Neural crest cell (in vitro differentiated cells): ENCODE measurements at regions not wholly inside any gene's neighbourhood (a gene's known extent, or its start where the extent isn't known, plus 50 kb on each side); places are given as distances from the start of the nearest gene placed in this dataset.

Experiments
- DNase-seq: peaks from one replicate; pipeline ENCODE4 v3.0.0; 2021; ENCODE audit warnings: low read depth, mixed read lengths, low spot score
- H3K27ac Mint-ChIP-seq: one replicate; pipeline ENCODE4 v1.8.0; 2021; ENCODE audit warnings: mild to moderate bottlenecking, mixed read lengths; ENCODE audit not compliant: unreplicated experiment
- H3K27me3 Mint-ChIP-seq: 2 replicates; pipeline ENCODE4 v1.8.0; 2021; ENCODE audit warnings: low read depth, mild to moderate bottlenecking, mixed read lengths
- H3K36me3 Mint-ChIP-seq: 2 replicates; pipeline ENCODE4 v1.8.0; 2021; ENCODE audit warnings: low read depth, mild to moderate bottlenecking, mixed read lengths
- H3K4me1 Mint-ChIP-seq: 2 replicates; pipeline ENCODE4 v1.8.0; 2021; ENCODE audit warnings: mixed read lengths
- H3K4me3 Mint-ChIP-seq: one replicate; pipeline ENCODE4 v1.8.0; 2021; ENCODE audit warnings: mild to moderate bottlenecking, mixed read lengths
- H3K9me3 Mint-ChIP-seq: 2 replicates; pipeline ENCODE4 v1.8.0; 2021; ENCODE audit warnings: mixed read lengths
- CTCF ChIP-seq: fragments of 200-600 bp; sonication (generic); conservative IDR thresholded peaks from 2 replicates; pipeline ENCODE4 v1.5.0; 2021; ENCODE audit warnings: antibody characterized with exemption, mild to moderate bottlenecking

- H3K9me3 Mint-ChIP-seq = peaks cover 3% of the 10 kb centered on the region
- no peak for TF ChIP-seq CTCF
- no peak overlapping the region for H3K4me3 Mint-ChIP-seq
- no peaks in the 10 kb centered on the region for H3K36me3 Mint-ChIP-seq
- H3K4me1 Mint-ChIP-seq = no peaks in the 10 kb centered on the region
- H3K27me3 Mint-ChIP-seq = no peaks in the 10 kb centered on the region
- DNase-seq = no peak
- no peak overlapping the region for H3K27ac Mint-ChIP-seq
Measured at GRCh38 chr3:151992326-151993041, 119.0 kb downstream of the SUCNR1 start.

- TF ChIP-seq CTCF = no peak
- no peak for DNase-seq
- Mint-ChIP-seq H3K27ac (no peak overlapping the region), H3K27me3 (no peaks in the 10 kb centered on the region), H3K4me1 (no peaks in the 10 kb centered on the region), H3K4me3 (no peak overlapping the region), H3K9me3 (peaks cover 3% of the 10 kb centered on the region), H3K36me3 (no peaks in the 10 kb centered on the region)
Measured at GRCh38 chr3:151995091-151995490, 121.6 kb downstream of the SUCNR1 start.

- Mint-ChIP-seq H3K27me3 (no peaks in the 10 kb centered on the region), H3K36me3 (no peaks in the 10 kb centered on the region), H3K27ac (no peak overlapping the region), H3K4me1 (no peaks in the 10 kb centered on the region), H3K4me3 (no peak overlapping the region), H3K9me3 (no peaks in the 10 kb centered on the region)
- no peak for TF ChIP-seq CTCF
- no peak for DNase-seq
Measured at GRCh38 chr3:151998744-151999143, 125.3 kb downstream of the SUCNR1 start.

GRCh38 chr3:151999936-152000335 is 126.5 kb downstream of the SUCNR1 start:
- no peak for TF ChIP-seq CTCF
- Mint-ChIP-seq H3K4me1 (no peaks in the 10 kb centered on the region), H3K27ac (peak overlapping the region; percentile 62), H3K4me3 (no peak overlapping the region), H3K9me3 (no peaks in the 10 kb centered on the region), H3K27me3 (no peaks in the 10 kb centered on the region), H3K36me3 (no peaks in the 10 kb centered on the region)
- DNase-seq = no peak

- H3K9me3 Mint-ChIP-seq = no peaks in the 10 kb centered on the region
- H3K27ac Mint-ChIP-seq = no peak overlapping the region
Measured at GRCh38 chr3:152011812-152012735, 138.6 kb downstream of the SUCNR1 start.

More at GRCh38 chr3:152011812-152012735, 138.6 kb downstream of the SUCNR1 start:
- Mint-ChIP-seq H3K27me3 (no peaks in the 10 kb centered on the region), H3K4me3 (no peak overlapping the region), H3K4me1 (no peaks in the 10 kb centered on the region), H3K36me3 (no peaks in the 10 kb centered on the region)
- DNase-seq = no peak
- no peak for TF ChIP-seq CTCF
